A549 (cell line): ENCODE measurements at regions not wholly inside any gene's neighbourhood (a gene's known extent, or its start where the extent isn't known, plus 50 kb on each side); places are given as distances from the start of the nearest gene placed in this dataset.

Source experiments
- ATAC-seq, 2 experiments: fragments of 200-7000 bp in 1 of 2; fragments of >200 bp in 1 of 2; cut with Nextera tagmentation in 1 of 2; cut with Tn5 transposase in 1 of 2; 3 replicates each; pipeline versions ENCODE4 v1.8.0 to v1.9.1; 2018 to 2020; ENCODE audit warnings: mild to moderate bottlenecking in 1 of 2, moderate library complexity in 1 of 2
- CTCF ChIA-PET: fragments of 300-600 bp; sonication (Branson Sonifier 250); formaldehyde crosslinking; extraction: SDS; loops from one replicate; lab custom pipeline; 2021; ENCODE audit warnings: antibody characterized with exemption, inconsistent platforms; lab: Yijun Ruan, JAX
- POLR2A ChIA-PET: fragments of 350-600 bp; formaldehyde crosslinking; extraction: SDS; loops from one replicate; lab custom pipeline; 2021; ENCODE audit warnings: antibody characterized with exemption, inconsistent platforms; lab: Yijun Ruan, JAX
- DNase-seq, 2 experiments: peaks; one replicate each; pipeline versions ENCODE4 v3.0.0 to v3.0.0-alpha.2; 2011 to 2016; ENCODE audit warnings: low read depth in 1 of 2, low spot score in 1 of 2
- FAIRE-seq: peaks from 2 replicates; lab custom pipeline; 2011; peaks lifted over from hg19 to GRCh38; lab: Jason Lieb, UNC
- H3K27ac ChIP-seq, 2 experiments: fragments of >200 bp; sonication (Bioruptor Twin); formaldehyde crosslinking; 3 replicates each; pipeline ENCODE4 v1.5.1; 2016 to 2017
- H3K4me1 ChIP-seq: fragments of >200 bp; sonication (Bioruptor Twin); formaldehyde crosslinking; 3 replicates; pipeline ENCODE4 v1.6.1; 2016
- H3K4me2 ChIP-seq: fragments of >200 bp; sonication (Bioruptor Twin); formaldehyde crosslinking; 3 replicates; pipeline ENCODE4 v1.6.1; 2016
- H3K4me3 ChIP-seq: fragments of >200 bp; sonication (Bioruptor Twin); formaldehyde crosslinking; 3 replicates; pipeline ENCODE4 v1.5.1; 2016
- H3K9me3 ChIP-seq: fragments of >200 bp; sonication (Bioruptor Twin); formaldehyde crosslinking; 3 replicates; pipeline ENCODE4 v1.6.1; 2016
- CHD2 ChIP-seq: fragments of 150-350 bp; IDR thresholded peaks from 2 replicates; pipeline ENCODE4 v1.6.1; 2014; ENCODE audit warnings: low read length; ENCODE audit not compliant: partially characterized antibody
- CTCF ChIP-seq: fragments of >200 bp; sonication (Bioruptor Twin); formaldehyde crosslinking; IDR thresholded peaks from 3 replicates; pipeline ENCODE4 v1.5.1; 2016
- EHF ChIP-seq: fragments of 250-450 bp; sonication (Bioruptor Pico); IDR thresholded peaks from 2 replicates; pipeline ENCODE4 v1.5.0; 2020; ENCODE audit warnings: mild to moderate bottlenecking
- EP300 ChIP-seq, 2 experiments: fragments of >200 bp; sonication (Bioruptor Twin); formaldehyde crosslinking; IDR thresholded peaks; 2 replicates in 1 of 2; 3 replicates in 1 of 2; pipeline ENCODE4 v1.6.1; 2016 to 2017
- ESRRA ChIP-seq: fragments of 150-350 bp; IDR thresholded peaks from 2 replicates; pipeline ENCODE4 v1.6.1; 2014; ENCODE audit warnings: mild to moderate bottlenecking, low read length, borderline replicate concordance
- FOSL2 ChIP-seq, 2 experiments: fragments of 450-650 bp in 1 of 2; fragments of >200 bp in 1 of 2; sonication (Bioruptor Twin) in 1 of 2; formaldehyde crosslinking; IDR thresholded peaks; 2 replicates each; pipeline versions ENCODE4 v1.5.0 to v1.6.1; 2016 to 2020; ENCODE audit warnings: mild to moderate bottlenecking in 1 of 2, moderate library complexity in 1 of 2
- GATA3 ChIP-seq: IDR thresholded peaks from 2 replicates; pipeline ENCODE4 v1.6.1; 2012; ENCODE audit warnings: borderline replicate concordance
- HEYL ChIP-seq: fragments of 250-450 bp; sonication (Bioruptor Pico); IDR thresholded peaks from 2 replicates; pipeline ENCODE4 v1.8.0; 2021; ENCODE audit warnings: mild to moderate bottlenecking, moderate library complexity
- MAFK ChIP-seq: fragments of 450-650 bp; IDR thresholded peaks from 2 replicates; pipeline ENCODE4 v1.6.1; 2014; ENCODE audit not compliant: partially characterized antibody
- MYC ChIP-seq: IDR thresholded peaks from 2 replicates; pipeline ENCODE4 v1.6.1; 2012; ENCODE audit warnings: mild to moderate bottlenecking, inconsistent platforms, low read length, improper control_type of control experiment, borderline replicate concordance
- NPAS2 ChIP-seq: fragments of 250-450 bp; sonication (Bioruptor Pico); IDR thresholded peaks from 2 replicates; pipeline ENCODE4 v1.8.0; 2022; ENCODE audit warnings: mild to moderate bottlenecking, moderate library complexity, borderline replicate concordance
- NR3C1 ChIP-seq: fragments of >200 bp; sonication (Bioruptor Twin); formaldehyde crosslinking; IDR thresholded peaks from 3 replicates; pipeline ENCODE4 v1.6.1; 2017
- PBX3 ChIP-seq: IDR thresholded peaks from 2 replicates; pipeline ENCODE4 v1.6.1; 2012
- PHF8 ChIP-seq: fragments of 200-600 bp; sonication (generic); IDR thresholded peaks from 2 replicates; pipeline ENCODE4 v1.6.1; 2016; ENCODE audit warnings: low read depth, mild to moderate bottlenecking, antibody characterized with exemption, moderate library complexity, borderline replicate concordance
- POLR2A ChIP-seq: IDR thresholded peaks from 2 replicates; pipeline ENCODE4 v1.6.1; 2012; ENCODE audit warnings: mild to moderate bottlenecking, low read length
- RAD21 ChIP-seq, 2 experiments: fragments of >200 bp in 1 of 2; sonication (Bioruptor Twin) in 1 of 2; formaldehyde crosslinking in 1 of 2; IDR thresholded peaks in 1 of 2; conservative IDR thresholded peaks in 1 of 2; 2 replicates in 1 of 2; 3 replicates in 1 of 2; pipeline ENCODE4 v1.6.1; 2012 to 2018; ENCODE audit warnings: inconsistent platforms in 1 of 2
- RARB ChIP-seq: fragments of 250-450 bp; sonication (Bioruptor Pico); IDR thresholded peaks from 2 replicates; pipeline ENCODE4 v1.8.0; 2021; ENCODE audit warnings: mild to moderate bottlenecking, moderate library complexity
- SMC3 ChIP-seq: fragments of >200 bp; sonication (Bioruptor Twin); formaldehyde crosslinking; IDR thresholded peaks from 3 replicates; pipeline ENCODE4 v1.6.1; 2018; ENCODE audit warnings: inconsistent platforms
- ZFP36 ChIP-seq: fragments of 450-650 bp; IDR thresholded peaks from 2 replicates; pipeline ENCODE4 v1.6.1; 2014; ENCODE audit warnings: borderline replicate concordance; ENCODE audit not compliant: partially characterized antibody
- WGBS: methylation state at CpG from one replicate; pipeline ENCODE4 v1.1.6; 2017; ENCODE audit errors: missing lambda C conversion rate; 5-methylcytosine and 5-hydroxymethylcytosine counted together
- TF ChIP-seq, protein P1 (sequence below): IDR thresholded peaks from 2 replicates; pipeline ENCODE4 v1.6.1; 2012; ENCODE audit warnings: low read depth, borderline replicate concordance
- TF ChIP-seq, protein P2 (sequence below): fragments of 150-350 bp; IDR thresholded peaks from 2 replicates; pipeline ENCODE4 v1.6.1; 2014; ENCODE audit warnings: low read depth, mild to moderate bottlenecking, low read length

DNA sequence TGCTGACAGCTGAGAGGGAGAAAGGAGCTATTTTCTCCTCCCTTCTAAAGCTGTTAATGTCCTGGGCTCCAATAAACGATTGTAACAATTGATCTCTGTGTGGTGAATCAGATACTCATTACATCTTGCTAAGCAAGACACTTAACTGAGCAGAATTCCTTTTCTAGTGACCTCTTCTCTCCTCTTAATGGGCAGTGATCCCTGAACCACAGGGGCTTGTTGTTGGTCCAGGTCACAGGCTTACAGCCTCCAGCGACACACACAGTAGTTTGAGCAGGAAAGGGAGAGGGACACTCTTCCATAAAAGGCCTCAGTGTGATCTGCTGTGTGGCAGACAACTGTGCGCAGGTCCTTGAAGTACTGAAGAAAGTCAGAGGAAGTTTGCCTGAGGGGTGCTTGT lies 58.5 kb upstream of the MYO10 start (continued):
- TF ChIP-seq FOSL2 (IDR thresholded peaks at IDR 0.05) (no peak), FOSL2 (CRISPR knock-in tag; IDR thresholded peaks at IDR 0.05) (no peak), MAFK (no peak), HEYL (CRISPR knock-in tag) (no peak), PHF8 (no peak), EP300 (IDR thresholded peaks at IDR 0.05) (no peak)
- TF ChIP-seq, protein P1, sequence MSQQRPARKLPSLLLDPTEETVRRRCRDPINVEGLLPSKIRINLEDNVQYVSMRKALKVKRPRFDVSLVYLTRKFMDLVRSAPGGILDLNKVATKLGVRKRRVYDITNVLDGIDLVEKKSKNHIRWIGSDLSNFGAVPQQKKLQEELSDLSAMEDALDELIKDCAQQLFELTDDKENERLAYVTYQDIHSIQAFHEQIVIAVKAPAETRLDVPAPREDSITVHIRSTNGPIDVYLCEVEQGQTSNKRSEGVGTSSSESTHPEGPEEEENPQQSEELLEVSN: no peak

DNA sequence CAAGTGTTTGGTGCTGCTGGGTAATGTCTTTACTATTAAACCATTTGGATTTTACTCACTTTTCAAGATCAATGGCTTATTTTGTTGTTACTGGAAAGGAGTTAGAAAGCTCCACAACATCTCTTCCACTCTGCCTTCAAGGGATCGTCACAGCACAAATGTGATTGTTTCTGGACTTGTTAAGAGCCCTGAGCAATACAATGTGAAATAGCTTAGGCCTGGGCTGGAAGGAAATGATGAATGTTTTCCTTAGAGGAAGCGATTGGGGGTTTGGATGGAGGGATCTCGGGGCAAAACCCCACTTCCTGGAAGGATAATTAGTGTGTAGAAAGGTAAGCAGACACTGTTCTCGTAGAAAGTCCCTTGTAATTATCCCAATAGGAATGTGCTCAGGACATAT lies 59.3 kb upstream of the MYO10 start:
- Histone ChIP-seq H3K4me1 (peaks cover 22% of the 10 kb centered on the region), H3K4me3 (no peak overlapping the region), H3K27ac (peak overlapping the region in 1 of 2 experiments; percentile 43; a peak in 3 of 6 replicates), H3K9me3 (no peaks in the 10 kb centered on the region), H3K4me2 (peak overlapping the region; percentile 20; the same call in 1 of the 3 replicates)
- ChIA-PET CTCF (interaction anchor here (0.5 to 1.4 kb wide), 5 partner anchors 18 to 137 kb away, joined by 3 to 4 read pairs (median 3); no protein-coding TSS in a partner anchor), POLR2A (interaction anchor here (0.9 kb wide), 1 partner anchor 59 kb away, joined by 4 read pairs; the partner anchor contains the start of gene MYO10)
- DNase-seq (no peak), ATAC-seq (no peak), FAIRE-seq (no peak)
- TF ChIP-seq CTCF (no peak), CHD2 (no peak), POLR2A (no peak), NR3C1 (no peak), MYC (no peak), RAD21 (conservative IDR thresholded peaks at IDR 0.05 in 1 of 2, IDR thresholded peaks at IDR 0.05 in 1 of 2) (no peak), GATA3 (no peak), NPAS2 (CRISPR knock-in tag) (no peak), ESRRA (no peak), SMC3 (no peak), HEYL (CRISPR knock-in tag) (no peak), EHF (CRISPR knock-in tag) (no peak), ZFP36 (no peak), PBX3 (no peak), RARB (CRISPR knock-in tag) (no peak), EP300 (IDR thresholded peaks at IDR 0.05) (no peak)
- TF ChIP-seq, protein P2, sequence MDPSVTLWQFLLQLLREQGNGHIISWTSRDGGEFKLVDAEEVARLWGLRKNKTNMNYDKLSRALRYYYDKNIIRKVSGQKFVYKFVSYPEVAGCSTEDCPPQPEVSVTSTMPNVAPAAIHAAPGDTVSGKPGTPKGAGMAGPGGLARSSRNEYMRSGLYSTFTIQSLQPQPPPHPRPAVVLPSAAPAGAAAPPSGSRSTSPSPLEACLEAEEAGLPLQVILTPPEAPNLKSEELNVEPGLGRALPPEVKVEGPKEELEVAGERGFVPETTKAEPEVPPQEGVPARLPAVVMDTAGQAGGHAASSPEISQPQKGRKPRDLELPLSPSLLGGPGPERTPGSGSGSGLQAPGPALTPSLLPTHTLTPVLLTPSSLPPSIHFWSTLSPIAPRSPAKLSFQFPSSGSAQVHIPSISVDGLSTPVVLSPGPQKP: no peak
- 85% methylated on average over 4 of the region's 4 CpGs for WGBS
